ENCODE measurements at regions not wholly inside any gene's neighbourhood (a gene's known extent, or its start where the extent isn't known, plus 50 kb on each side); places are given as distances from the start of the nearest gene placed in this dataset.
"Not testable (repeated sequence)": the region's sequence is repeated elsewhere in the genome, so short reads cannot be mapped to it uniquely, and the experiment has no call there.

DNA sequence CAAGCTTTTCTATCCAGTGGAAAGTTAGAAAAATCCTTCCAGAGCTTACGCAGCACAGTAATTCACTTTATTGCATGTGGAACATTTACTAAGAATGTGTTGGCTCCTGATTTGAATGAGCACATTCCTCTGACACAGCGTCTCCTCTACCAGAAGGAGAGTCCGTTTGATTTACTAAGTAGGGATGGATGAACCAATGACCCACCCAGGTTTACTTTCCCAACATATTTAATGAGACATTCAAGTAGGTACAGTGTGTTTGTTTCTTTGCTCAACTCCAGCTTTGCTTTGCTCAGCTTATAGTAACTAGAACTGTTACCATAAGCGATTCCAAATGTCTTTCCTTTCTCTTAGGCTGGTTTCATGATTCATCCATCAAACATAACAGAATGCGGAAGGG is 161.7 kb downstream of the SMARCA1 start:
- DNase-seq = no peak
- no peak for ATAC-seq

DNA sequence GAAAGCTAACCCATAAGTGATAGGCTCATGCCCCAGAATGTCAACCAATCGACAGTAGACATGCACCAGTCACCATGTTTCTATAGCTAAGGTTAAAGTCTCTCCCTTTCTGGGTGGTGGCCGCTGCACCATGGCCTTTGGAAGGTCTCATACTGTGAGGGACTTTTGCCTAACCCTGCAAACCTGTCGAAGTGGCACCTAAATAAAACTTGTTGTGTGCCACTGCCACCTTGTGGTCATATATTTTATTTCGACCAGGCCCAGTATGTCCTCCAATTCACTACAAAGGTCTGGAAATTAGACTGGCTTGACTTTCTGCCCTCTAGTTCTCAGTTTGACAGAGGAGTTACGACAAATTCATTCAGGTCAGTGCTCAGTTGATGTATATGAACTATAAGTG is 163.1 kb downstream of the SMARCA1 start:
- DNase-seq = peak; percentile 26
- peak; percentile 55 for ATAC-seq

DNA sequence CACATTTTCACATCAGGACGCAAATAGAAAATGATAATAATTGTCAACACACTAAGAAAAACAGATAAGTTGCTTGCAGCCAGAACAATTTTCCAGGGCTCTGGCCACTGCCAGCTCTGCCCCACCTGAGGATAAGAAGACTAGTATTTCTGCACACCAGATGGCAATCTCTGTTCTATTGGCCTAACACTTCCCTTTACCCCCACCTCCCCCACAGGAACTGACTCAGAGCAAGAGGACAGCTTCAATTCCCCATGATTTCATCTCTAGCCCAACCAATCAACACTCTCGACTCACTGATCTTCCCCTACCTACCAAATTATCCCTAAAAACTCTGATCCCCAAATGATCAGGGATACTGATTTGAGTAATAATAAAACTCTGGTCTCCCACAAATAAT is 164.0 kb downstream of the SMARCA1 start:
- ATAC-seq = no peak
- DNase-seq = no peak

DNA sequence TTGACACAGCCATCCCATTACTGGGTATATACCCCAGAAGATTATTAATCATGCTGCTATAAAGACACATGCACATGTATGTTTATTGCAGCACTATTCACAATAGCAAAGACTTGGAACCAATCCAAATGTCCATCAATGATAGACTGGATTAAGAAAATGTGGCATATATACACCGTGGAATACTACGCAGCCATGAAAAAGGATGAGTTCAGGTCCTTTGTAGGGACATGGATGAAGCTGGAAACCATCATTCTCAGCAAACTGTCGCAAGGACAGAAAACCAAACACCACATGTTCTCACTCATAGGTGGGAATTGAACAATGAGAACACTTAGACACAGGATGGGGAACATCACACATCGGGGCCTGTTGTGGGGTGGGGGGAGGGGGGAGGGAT is 165.9 kb downstream of the SMARCA1 start:
- not testable (repeated sequence) for ATAC-seq, DNase-seq

DNA sequence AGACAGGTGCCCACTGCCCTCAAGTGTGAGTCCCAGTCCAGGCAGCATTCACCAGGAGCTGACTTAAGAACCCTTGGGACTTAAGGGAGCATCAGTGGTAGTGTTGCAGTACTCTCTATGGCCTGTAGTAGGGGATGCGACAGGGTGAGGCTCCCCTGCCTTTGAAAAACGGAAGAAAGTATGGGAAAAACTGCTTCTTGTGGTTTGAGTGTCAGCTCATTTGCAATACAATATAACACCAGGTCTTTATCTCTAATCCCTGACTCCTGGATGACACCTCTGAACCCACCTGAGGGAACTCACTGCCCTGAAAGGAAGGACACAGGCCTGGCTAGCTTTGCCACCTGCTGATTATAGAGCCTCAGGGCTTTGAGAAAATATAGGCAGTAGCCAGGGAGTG is 176.0 kb downstream of the SMARCA1 start:
- DNase-seq (no peak), ATAC-seq (no peak)

DNA sequence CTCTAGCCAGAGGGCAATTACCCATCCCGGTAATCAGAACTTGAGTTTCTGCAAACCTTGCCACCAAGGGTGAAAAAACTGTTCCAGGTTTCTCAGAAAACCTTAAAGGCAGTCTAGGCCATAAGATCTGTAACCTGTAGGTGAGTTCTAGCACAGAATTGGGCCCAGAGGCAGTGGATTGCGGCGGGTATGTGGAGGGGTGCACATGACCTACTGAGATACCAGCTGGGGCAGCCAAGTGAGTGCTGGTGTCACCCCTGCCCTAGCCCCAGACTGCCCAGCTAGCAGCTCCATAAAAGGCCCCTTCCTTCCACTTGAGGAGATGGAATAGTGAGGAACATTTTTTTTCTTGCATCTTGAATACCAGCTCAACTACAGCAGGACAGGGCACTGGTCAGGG is 176.7 kb downstream of the SMARCA1 start:
- no peak for ATAC-seq
- no peak for DNase-seq

DNA sequence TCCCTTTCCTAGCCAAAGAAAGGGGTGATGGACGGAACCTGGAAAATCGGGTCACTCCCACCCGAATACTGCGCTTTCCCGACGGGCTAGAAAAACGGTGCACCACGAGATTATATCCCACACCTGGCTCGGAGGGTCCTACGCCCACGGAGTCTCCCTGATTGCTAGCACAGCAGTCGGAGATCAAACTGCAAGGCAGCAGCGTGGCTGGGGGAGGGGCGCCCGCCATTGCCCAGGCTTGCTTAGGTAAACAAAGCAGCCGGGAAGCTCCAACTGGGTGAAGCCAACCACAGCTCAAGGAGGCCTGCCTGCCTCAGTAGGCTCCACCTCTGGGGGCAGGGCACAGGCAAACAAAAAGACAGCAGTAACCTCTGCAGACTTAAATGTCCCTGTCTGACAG is 186.0 kb downstream of the SMARCA1 start:
- ATAC-seq, DNase-seq: not testable (repeated sequence)

DNA sequence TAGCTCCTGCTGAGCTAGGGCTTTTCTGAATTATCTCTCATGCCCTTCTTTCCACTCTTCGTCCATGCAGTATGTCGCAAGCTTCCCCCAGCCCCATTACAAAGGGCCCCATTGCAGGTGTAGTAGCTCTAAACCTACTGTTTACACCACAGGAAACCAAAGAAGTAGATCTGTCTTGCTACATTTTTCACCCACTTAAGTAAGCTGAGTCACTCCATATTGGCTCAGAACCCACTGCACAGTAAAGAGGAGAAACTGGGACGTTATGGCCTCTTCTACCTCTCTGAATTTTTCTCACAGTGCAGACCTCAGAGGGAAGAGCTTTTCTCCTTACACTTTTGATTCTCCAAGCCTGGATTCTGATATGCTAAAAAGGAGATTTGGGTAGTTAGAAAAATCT is 200.2 kb downstream of the SMARCA1 start:
- DNase-seq (no peak), ATAC-seq (no peak)

DNA sequence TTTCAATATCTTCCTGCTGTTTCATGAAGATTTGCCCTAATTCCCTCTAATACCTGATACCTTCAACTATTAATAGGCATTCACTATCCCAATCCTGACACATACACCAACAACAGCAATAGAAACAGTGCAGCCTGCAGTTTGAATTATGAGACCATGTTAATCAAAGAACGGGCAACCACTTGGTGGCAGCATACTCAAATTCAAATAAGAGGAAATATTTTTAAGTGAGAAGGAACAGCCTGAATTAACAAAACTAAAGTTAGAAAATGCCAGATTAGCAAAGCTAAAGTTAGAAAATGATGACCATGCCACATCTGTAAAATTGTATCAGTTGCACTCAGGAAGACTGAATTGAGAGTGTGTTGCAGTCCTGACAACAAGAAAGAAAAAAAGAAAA is 204.9 kb downstream of the SMARCA1 start:
- peak; percentile 3 for DNase-seq
- ATAC-seq = no peak

DNA sequence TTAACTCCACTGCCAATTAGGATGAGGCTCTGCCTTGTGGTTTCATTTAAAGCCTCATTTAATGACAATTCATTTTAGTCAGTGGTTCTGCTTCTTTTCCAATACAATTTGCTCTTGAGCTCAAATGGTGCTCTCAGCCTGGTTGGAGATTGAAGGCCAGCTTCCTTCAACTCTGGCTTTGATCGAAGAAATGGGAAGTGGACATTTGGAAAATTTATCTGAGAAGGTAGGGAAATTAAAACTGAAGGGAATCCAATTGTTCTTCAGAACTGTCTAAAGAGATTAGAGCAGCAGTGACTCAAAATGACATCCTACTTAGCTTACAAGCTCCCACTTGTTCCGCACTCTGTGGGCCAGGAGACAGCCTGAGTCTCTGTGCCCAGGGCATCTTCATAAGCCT is 206.8 kb downstream of the SMARCA1 start:
- ATAC-seq = no peak
- DNase-seq = no peak

DNA sequence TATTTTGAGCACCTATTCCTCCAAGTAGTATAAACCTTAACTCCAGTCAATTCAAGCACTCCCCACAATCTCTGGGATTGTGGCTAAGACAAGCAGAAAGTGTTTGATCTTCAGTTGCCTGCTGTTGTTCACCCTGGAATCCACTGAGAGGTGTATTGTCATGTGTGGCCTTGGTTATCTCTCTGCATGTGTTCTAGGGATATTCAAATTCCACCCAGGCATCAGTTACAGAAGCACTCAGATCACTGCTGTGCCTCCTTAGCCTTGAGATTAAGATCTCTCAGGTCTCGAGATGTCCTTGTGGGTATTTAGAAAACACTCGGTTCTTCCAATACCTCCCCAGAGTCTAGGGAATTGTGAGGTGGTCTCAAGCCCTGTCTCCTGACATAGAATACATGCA is 213.3 kb downstream of the SMARCA1 start:
- ATAC-seq (no peak), DNase-seq (no peak)

DNA sequence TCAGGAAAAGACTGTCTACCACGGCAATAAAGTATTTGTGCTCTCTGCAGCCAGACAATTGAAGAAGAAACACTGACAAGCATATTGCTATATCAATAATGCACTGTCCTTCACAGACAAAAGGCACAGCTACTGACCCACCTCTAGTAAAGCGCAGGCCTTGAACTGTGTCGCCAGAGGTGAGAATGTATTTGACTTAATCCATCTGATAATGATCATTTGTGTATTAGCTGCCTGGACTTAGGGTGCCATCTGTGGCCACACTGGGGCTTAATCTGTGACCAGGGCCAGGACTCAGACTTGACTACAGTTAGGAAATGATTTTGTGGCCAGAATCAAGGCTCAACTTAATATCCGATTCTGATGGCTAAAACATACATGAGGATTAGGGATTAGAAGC is 260.4 kb downstream of the SMARCA1 start:
- DNase-seq (no peak), ATAC-seq (no peak)

DNA sequence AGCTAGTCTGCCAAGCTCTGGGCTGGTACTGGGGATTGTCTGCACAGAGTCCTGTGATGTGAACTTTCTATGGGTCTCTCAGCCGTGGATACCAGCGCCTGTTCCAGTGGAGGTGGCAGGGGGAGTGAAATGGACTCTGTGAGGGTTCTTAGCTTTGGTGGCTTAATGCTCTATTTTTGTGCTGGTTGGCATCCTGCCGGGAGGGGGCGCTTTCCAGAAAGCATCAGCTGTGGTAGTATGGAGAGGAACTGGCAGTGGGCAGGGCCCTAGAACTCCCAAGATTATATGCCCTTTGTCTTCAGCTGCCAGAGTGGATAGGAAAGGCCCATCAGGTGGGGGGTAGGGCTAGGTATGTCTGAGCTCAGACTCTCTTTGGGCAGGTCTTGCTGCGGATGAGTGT is 267.8 kb downstream of the SMARCA1 start:
- DNase-seq, ATAC-seq: not testable (repeated sequence)

DNA sequence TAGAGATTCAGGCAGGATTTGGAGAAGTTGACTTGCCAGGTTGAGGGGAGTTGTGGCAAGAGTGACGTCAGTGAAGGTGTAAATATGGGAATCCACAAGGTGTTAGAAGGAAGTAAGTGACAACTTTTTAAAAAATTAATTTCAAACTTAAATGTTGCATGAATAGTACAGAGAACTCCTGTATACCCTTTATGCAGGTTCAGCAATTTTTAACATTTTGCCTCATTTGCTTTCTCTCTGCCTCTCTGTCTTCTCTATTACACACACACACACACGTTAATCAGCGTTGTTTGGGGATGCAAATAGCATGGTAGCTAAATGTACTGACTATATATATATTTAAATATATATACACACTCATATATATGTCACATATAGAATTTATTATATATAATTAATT is 273.7 kb downstream of the SMARCA1 start:
- ATAC-seq (no peak), DNase-seq (no peak)

DNA sequence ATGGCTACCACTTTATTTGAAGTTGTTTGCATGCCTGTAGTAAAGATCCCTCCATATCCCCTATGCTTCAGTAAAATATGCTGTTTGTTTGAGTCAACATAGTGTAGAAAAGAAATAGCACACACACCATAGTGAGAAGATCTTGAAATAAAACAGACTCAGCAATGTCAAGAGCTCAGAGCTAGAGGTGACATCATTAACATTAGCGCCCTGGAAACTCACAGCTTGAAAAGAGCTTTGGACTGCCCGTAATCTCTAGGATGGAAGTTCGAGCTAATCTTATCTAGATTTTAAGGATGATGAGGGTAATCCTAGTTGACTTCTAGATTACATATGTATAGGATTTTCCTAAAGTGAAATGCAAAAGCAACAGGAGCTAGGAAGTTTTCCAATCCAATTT is 275.6 kb downstream of the SMARCA1 start:
- ATAC-seq (no peak), DNase-seq (no peak)

DNA sequence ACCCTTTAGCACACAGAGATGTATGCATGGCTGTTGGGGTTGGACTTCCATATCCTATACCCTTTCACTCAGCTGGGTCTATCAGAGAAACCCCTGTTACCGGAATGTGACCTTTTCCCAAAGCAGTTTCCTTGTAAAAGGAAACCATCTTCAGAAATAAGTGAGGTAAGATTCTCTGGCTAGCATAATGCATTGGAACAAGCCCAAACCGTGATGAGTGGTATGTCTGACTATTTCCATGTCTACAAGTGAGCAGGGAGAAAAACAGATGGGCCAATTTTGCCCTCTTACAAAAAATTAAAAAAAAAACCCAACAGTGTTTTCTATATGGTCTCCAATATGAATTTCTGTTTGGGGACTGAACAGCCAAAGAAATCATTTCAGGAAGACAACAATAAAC is 283.9 kb downstream of the SMARCA1 start:
- ATAC-seq (no peak), DNase-seq (no peak)

DNA sequence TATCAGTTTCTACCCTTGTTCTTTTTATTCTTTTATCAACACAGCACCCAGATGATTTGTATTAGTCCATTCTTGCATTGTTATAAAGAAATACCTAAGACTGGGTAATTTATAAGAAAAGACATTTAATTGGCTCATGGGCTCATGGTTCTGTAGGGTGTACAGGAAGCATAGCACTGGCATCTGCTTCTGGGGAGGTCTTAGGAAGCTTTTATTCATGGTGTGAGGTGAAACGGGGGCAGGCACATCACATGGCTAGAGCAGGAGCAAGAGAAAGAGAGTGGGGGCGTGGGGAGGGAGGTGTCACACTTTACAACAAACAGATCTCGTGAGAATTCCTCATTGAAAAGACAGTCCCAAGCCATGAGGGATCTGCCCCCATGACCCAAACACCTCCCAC is 285.3 kb downstream of the SMARCA1 start:
- no peak for ATAC-seq
- no peak for DNase-seq

DNA sequence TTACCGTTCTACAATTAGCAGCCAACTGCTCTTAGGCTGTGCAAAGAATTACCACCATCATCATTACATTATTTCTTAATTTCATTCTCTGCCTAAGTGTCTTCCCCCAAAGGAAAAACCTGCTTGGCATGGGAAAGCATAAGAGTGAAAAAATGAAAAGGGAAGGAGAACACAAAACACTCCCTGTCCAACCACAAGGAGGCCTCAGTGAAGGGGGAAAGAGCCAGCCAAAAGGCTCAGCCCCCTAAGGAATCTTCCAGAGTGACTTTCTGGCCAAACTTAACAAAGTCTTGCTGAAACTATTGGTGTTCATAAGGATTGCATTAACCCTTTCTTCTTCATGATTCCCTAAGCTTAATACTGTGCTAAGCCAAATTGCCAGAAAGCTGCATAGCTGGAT is 287.4 kb downstream of the SMARCA1 start:
- no peak for ATAC-seq
- DNase-seq = no peak

DNA sequence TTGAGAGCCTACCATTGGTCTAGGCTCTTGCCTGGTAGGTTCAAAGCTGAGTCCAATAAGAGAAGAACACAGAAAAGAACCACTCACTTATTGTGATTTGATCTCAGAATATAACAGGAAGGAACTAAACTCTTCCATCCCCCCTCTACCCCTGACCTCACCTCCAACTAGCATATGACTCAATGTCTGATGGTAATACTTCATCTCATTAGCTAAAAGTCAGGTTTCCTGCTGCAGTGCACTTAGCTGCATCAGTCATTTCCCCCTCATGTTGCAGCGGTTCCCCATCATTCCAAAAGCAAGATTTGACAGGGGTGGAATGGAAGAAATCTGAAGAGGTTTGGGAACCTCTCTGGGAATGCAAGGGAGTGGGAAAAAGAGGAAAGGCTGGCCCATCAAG is 289.5 kb downstream of the SMARCA1 start:
- ATAC-seq = no peak
- DNase-seq = no peak

DNA sequence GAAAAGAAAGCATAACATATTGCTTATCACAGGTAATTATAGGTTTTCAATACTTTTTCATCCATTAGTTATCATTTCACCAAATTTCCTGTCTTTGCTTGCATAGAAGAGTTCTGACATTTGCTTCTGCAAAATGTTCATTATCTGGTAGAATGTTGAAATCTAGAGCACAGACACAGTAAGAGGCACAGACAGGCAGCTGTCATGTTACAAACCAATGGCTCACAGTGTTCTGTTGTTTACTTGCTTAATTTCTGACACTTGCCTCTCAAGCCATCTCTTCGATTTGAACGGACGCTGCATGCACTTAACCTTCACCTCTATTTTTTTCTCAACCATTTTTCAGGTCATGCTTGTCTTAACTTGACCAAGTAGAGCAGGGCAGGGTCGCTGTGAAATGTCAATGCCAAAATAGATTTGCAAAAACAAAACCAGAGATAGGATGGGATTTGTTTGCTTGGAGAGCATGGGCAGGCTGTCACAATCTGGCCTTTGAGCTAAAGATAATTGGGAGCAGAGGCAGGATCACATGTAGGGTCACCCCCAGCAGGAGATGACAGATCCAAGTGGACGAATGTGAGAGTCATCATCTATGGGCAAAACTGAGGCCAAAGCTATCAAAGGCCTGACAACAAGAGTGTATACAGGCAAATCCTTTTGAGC is 292.3 kb downstream of the SMARCA1 start:
- no peak for ATAC-seq

DNA sequence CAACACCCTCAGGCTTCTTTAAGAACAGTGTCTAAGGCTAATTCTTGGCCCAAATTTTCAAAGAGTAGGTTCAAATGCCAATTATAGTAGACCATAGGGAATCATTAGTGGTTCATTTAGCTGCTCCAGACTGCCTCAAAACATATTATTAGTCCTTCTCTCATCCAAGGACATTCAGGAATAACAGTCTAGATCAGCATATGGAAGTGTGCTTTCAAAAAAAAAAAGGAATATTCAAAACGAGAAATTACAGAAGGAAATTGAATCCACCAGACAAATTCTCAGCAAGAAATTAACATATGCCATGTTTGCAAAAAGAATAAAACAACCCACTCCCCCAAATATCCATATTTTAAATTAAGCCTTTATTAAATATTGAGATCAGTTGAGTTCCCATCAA is 293.1 kb downstream of the SMARCA1 start:
- ATAC-seq (no peak), DNase-seq (no peak)

More for the DNA sequence above, 292.3 kb downstream of the SMARCA1 start:
- no peak for DNase-seq

DNA sequence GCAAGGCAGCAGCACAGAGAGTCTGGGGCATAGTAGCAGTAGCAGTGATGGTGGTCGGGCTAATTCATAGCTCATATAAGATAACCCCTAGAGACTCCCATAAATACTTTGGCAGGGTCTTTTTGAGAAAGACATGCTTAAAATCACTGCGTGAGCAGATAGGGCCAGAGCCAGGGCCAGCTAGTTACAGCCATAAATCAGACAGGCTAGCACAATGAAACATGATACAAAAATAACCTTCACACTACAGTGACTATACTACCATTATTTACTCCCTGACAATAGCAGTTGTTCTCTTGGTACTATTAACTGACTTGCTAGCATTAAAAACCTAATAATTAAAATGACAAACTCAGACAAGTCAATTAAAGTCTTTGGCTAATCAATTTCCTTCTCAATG is 295.9 kb downstream of the SMARCA1 start:
- ATAC-seq (no peak), DNase-seq (no peak)

DNA sequence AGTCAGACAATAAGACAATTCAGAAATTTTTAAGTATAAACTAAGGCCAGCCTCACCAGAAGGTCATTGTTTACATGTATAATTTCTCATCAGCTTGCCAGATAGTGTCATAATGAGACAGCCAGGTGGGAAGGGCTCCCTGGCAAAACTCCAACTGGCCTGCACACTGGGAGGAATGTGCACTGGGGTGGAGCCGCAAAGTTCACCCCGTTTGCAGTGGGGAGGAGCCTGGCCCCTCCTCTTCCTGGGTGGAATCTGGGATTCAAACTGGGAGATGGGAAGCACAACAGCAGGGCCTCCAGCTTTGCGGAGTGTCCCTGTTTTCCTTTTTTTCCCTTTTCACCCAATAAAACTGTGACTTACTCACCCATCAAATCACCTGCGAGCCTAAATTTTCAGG is 329.9 kb downstream of the SMARCA1 start:
- no peak for ATAC-seq
- DNase-seq = no peak

DNA sequence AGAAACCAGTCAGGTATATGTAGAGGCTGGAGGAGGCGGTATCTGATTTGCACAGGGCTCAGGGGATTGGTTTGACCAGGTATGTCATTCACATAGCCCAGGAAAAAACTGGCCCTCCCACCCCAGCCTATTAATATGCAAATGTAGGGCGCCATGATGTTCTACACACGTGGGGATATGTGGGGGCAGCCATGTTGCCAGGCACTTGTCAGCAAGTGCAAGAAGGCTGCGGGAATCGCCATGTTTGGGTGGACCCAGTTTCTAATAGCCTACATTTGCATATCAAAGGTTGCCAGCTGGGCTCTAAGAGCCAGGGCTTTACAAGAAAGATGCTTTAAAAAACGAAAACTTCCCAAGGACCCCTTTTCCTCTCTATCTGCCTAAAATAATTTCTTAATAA is 335.1 kb downstream of the SMARCA1 start:
- DNase-seq = no peak
- no peak for ATAC-seq

DNA sequence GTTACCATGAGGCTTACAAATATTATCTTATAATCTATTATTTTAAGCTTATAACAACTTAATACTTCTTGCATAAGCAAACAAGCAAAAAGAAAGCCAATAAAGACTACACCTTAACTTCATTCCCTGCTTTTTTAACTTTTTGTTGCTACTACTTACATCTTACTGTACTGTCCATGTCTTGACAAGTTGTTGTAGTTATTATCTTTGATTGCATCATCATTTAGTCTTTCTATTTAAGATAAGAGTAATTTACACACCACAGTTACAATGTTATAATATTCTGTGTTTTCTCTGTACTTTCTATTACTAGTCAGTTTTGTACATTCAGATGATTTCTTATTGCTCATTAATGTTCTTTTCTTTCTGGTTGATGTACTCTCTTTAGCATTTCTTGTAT is 346.6 kb downstream of the SMARCA1 start:
- ATAC-seq = no peak

More for the DNA sequence above, 346.6 kb downstream of the SMARCA1 start:
- DNase-seq = no peak
